HCT116 (cell line): ENCODE measurements at regions not wholly inside any gene's neighbourhood (a gene's known extent, or its start where the extent isn't known, plus 50 kb on each side); places are given as distances from the start of the nearest gene placed in this dataset.

Source experiments
- EZH2 ChIP-seq: fragments of 200-600 bp; sonication (generic); IDR thresholded peaks from 2 replicates; pipeline ENCODE4 v1.6.1; 2017; ENCODE audit warnings: antibody characterized with exemption, mixed run types
- POLR2AphosphoS5 ChIP-seq: IDR thresholded peaks from 2 replicates; pipeline ENCODE4 v1.6.1; 2011; ENCODE audit warnings: mild to moderate bottlenecking, low read depth, low read length, moderate library complexity

GRCh38 chr7:35505066-35505465 is 189.9 kb downstream of the HERPUD2 start:
- TF ChIP-seq EZH2 (no peak), POLR2AphosphoS5 (no peak)
